ENCODE measurements at regions not wholly inside any gene's neighbourhood (a gene's known extent, or its start where the extent isn't known, plus 50 kb on each side); places are given as distances from the start of the nearest gene placed in this dataset.

GRCh38 chr18:30440351-30440750 lies 602.2 kb downstream of the DSC3 start (continued):
- TF ChIP-seq CEBPZ (IDR thresholded peaks at IDR 0.05; ENCODE audit: low read length), result no peak
- TF ChIP-seq SNAPC2 (CRISPR knock-in tag; IDR thresholded peaks at IDR 0.05), result no peak

- in situ Hi-C loops (cut with HindIII; ENCODE audit: extremely low pct_ligation_motif_present, low pct_unique_long_range_greater_than_20kb), result no loop called here
- CTCF ChIA-PET (ENCODE audit: low intra/inter-chr PET ratio, low total read pairs), result no interaction called here
- TF ChIP-seq HNRNPK (IDR thresholded peaks at IDR 0.05; ENCODE audit: low read depth, low read length, poor library complexity, severe bottlenecking) (no peak), TSC22D2 (CRISPR knock-in tag; IDR thresholded peaks at IDR 0.05; ENCODE audit: borderline replicate concordance) (no peak), ZNF430 (CRISPR knock-in tag; IDR thresholded peaks at IDR 0.05) (no peak), NONO (IDR thresholded peaks at IDR 0.05) (no peak), NONO (CRISPR knock-in tag; conservative IDR thresholded peaks at IDR 0.05) (no peak), GABPB1 (CRISPR knock-in tag; IDR thresholded peaks at IDR 0.05) (no peak), GTF2F1 (IDR thresholded peaks at IDR 0.05; ENCODE audit: low read length) (no peak), POLR2AphosphoS5 (IDR thresholded peaks at IDR 0.05; ENCODE audit: low read depth, low read length) (no peak), ZNF614 (CRISPR knock-in tag; IDR thresholded peaks at IDR 0.05; ENCODE audit: borderline replicate concordance) (no peak), ZSCAN30 (CRISPR knock-in tag; IDR thresholded peaks at IDR 0.05) (no peak), PLSCR1 (CRISPR knock-in tag; IDR thresholded peaks at IDR 0.05; ENCODE audit: borderline replicate concordance) (no peak), TMF1 (CRISPR knock-in tag; IDR thresholded peaks at IDR 0.05; ENCODE audit: low read depth) (no peak), MEIS2 (CRISPR knock-in tag; IDR thresholded peaks at IDR 0.05) (no peak), AGO2 (optimal IDR thresholded peaks at IDR 0.05; ENCODE audit: low read depth, low read length) (no peak), THRA (CRISPR knock-in tag; IDR thresholded peaks at IDR 0.05; ENCODE audit: borderline replicate concordance) (no peak), RCOR2 (CRISPR knock-in tag; IDR thresholded peaks at IDR 0.05) (no peak), ZSCAN5A (CRISPR knock-in tag; IDR thresholded peaks at IDR 0.05; ENCODE audit: borderline replicate concordance) (no peak)
Measured at GRCh38 chr18:30439174-30439573, 603.4 kb downstream of the DSC3 start.

More at GRCh38 chr18:30439174-30439573, 603.4 kb downstream of the DSC3 start:
- Histone ChIP-seq H4K20me1 (ENCODE audit: insufficient read depth, low read length) (no peaks in the 10 kb centered on the region), H3K4me3 (replicated peaks in 1 of 3; ENCODE audit: insufficient read depth in 1 of 3, low read depth in 2 of 3, low read length in 3 of 3) (no peak overlapping the region), H3K9me3 (ENCODE audit: low read length) (no peaks in the 10 kb centered on the region), H3K79me2 (ENCODE audit: insufficient read depth, low read length) (no peaks in the 10 kb centered on the region), H3K4me2 (ENCODE audit: low read depth, low read length) (no peak overlapping the region), H3K27me3 (ENCODE audit: control insufficient read depth in 1 of 2, insufficient read depth in 2 of 2, low read length in 2 of 2) (no peaks in the 10 kb centered on the region), H2AFZ (ENCODE audit: low read length) (no peak overlapping the region), H3K27ac (ENCODE audit: extremely low read length, insufficient read depth, low read length) (no peak overlapping the region), H3K4me1 (ENCODE audit: insufficient read depth, low read length) (no peaks in the 10 kb centered on the region), H3K36me3 (replicated peaks in 1 of 2; ENCODE audit: control insufficient read depth in 1 of 2, insufficient read depth in 2 of 2, low read length in 2 of 2) (no peaks in the 10 kb centered on the region), H3K9ac (ENCODE audit: insufficient read depth, low read depth, low read length) (no peak overlapping the region)
- intact Hi-C loops (cut with micrococcal nuclease; ENCODE audit: unreplicated experiment), result no loop called here
- DNase-seq (ENCODE audit: low spot score), result no peak
- no peak for FAIRE-seq
- BruUV-seq (replicated peaks), result no TSS peak
- ATAC-seq, result no peak
- WGBS (ENCODE audit: low lambda C conversion rate), result 3% methylated on average over 2 of the region's 2 CpGs
- POLR2A ChIA-PET, result no interaction called here
